Ishikawa (cell line): ENCODE measurements at regions not wholly inside any gene's neighbourhood (a gene's known extent, or its start where the extent isn't known, plus 50 kb on each side); places are given as distances from the start of the nearest gene placed in this dataset.

Experiments used
- CEBPB ChIP-seq: IDR thresholded peaks from 2 replicates; pipeline ENCODE4 v1.6.1; 2012
- CREB1 ChIP-seq: IDR thresholded peaks from 2 replicates; pipeline ENCODE4 v1.6.1; 2012; ENCODE audit warnings: low read depth
- EGR1 ChIP-seq: IDR thresholded peaks from 2 replicates; pipeline ENCODE4 v1.6.1; 2012
- EP300 ChIP-seq: IDR thresholded peaks from 2 replicates; pipeline ENCODE4 v1.6.1; 2012; ENCODE audit warnings: borderline replicate concordance
- FOXM1 ChIP-seq: IDR thresholded peaks from 2 replicates; pipeline ENCODE4 v1.6.1; 2012; ENCODE audit warnings: low read depth, borderline replicate concordance
- MAX ChIP-seq: IDR thresholded peaks from 2 replicates; pipeline ENCODE4 v1.6.1; 2012
- NFIC ChIP-seq: IDR thresholded peaks from 2 replicates; pipeline ENCODE4 v1.6.1; 2012
- RAD21 ChIP-seq: IDR thresholded peaks from 2 replicates; pipeline ENCODE4 v1.6.1; 2012; ENCODE audit warnings: low read depth
- TAF1 ChIP-seq: IDR thresholded peaks from 2 replicates; pipeline ENCODE4 v1.6.1; 2012; ENCODE audit warnings: low read depth, mild to moderate bottlenecking
- TCF12 ChIP-seq: IDR thresholded peaks from 2 replicates; pipeline ENCODE4 v1.6.1; 2012; ENCODE audit warnings: low read depth
- TEAD4 ChIP-seq: IDR thresholded peaks from 2 replicates; pipeline ENCODE4 v1.6.1; 2012
- USF1 ChIP-seq: IDR thresholded peaks from 2 replicates; pipeline ENCODE4 v1.6.1; 2012
- YY1 ChIP-seq: IDR thresholded peaks from 2 replicates; pipeline ENCODE4 v1.6.1; 2012; ENCODE audit warnings: low read depth
- ZBTB7A ChIP-seq: IDR thresholded peaks from 2 replicates; pipeline ENCODE4 v1.6.1; 2012; ENCODE audit warnings: low read depth
- TF ChIP-seq, protein P1 (sequence below): IDR thresholded peaks from 2 replicates; pipeline ENCODE4 v1.6.1; 2012; ENCODE audit warnings: low read depth, mild to moderate bottlenecking

DNA sequence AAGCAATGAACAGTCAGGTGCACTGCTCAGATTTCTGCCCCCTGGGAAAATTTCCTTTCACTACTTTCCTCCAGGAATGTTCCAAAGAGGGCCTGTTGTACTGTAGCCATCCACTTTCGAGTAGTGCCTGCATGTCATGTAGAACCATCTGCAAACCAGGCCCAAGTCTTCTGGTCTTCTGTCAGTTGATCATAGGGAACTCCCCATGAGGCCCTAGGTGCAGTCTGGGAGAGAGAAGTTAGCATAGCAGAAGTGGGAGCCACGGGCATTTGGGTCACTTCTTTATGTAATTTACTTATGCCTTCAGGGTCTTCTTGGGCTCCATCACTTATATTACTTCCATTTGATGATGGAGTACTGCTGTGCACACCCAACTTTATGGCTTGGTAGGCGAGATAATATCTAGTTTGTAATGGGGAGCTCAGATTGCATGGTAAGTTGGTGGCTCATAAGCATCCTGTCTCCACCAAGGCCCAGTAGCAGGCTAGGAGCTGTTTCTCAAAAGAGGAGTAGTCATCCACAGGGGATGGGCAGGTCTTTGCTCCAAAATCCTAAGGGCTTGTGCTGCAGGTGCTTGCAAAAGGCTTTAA lies 151.4 kb downstream of the NFKBIZ start:
- TF ChIP-seq, protein P1, sequence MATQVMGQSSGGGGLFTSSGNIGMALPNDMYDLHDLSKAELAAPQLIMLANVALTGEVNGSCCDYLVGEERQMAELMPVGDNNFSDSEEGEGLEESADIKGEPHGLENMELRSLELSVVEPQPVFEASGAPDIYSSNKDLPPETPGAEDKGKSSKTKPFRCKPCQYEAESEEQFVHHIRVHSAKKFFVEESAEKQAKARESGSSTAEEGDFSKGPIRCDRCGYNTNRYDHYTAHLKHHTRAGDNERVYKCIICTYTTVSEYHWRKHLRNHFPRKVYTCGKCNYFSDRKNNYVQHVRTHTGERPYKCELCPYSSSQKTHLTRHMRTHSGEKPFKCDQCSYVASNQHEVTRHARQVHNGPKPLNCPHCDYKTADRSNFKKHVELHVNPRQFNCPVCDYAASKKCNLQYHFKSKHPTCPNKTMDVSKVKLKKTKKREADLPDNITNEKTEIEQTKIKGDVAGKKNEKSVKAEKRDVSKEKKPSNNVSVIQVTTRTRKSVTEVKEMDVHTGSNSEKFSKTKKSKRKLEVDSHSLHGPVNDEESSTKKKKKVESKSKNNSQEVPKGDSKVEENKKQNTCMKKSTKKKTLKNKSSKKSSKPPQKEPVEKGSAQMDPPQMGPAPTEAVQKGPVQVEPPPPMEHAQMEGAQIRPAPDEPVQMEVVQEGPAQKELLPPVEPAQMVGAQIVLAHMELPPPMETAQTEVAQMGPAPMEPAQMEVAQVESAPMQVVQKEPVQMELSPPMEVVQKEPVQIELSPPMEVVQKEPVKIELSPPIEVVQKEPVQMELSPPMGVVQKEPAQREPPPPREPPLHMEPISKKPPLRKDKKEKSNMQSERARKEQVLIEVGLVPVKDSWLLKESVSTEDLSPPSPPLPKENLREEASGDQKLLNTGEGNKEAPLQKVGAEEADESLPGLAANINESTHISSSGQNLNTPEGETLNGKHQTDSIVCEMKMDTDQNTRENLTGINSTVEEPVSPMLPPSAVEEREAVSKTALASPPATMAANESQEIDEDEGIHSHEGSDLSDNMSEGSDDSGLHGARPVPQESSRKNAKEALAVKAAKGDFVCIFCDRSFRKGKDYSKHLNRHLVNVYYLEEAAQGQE: no peak
- TF ChIP-seq TCF12 (no peak), CEBPB (no peak), CREB1 (no peak), NFIC (no peak), TEAD4 (no peak), EGR1 (no peak), MAX (no peak), YY1 (no peak), USF1 (no peak), FOXM1 (no peak), ZBTB7A (no peak), EP300 (no peak)

DNA sequence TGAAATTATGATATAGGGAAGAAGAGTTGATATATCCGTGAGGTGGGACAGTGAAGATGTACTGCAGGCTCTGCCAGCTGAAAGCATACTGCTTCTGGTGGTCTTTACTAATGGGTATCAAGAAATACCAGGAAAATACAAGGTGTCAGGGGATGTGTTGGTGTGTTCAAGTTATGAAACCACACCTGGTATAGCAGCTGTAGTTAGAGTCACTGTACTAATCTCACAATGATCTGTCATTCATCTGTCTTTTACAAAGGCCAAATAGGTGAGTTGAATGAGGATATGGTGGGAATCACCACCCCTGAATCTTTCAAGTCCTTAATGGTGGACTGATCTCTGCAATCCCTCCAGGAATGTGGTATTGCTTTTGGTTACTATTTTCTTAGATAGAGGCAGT lies 152.7 kb downstream of the NFKBIZ start:
- TF ChIP-seq FOXM1 (no peak), CREB1 (no peak), EGR1 (no peak), USF1 (no peak), EP300 (no peak), YY1 (no peak)
- TF ChIP-seq, protein P1: no peak

- TF ChIP-seq EGR1 (no peak), YY1 (no peak), EP300 (no peak), TEAD4 (no peak), TAF1 (no peak), MAX (no peak)
Measured at GRCh38 chr3:102004561-102004960, 155.2 kb downstream of the NFKBIZ start.

DNA sequence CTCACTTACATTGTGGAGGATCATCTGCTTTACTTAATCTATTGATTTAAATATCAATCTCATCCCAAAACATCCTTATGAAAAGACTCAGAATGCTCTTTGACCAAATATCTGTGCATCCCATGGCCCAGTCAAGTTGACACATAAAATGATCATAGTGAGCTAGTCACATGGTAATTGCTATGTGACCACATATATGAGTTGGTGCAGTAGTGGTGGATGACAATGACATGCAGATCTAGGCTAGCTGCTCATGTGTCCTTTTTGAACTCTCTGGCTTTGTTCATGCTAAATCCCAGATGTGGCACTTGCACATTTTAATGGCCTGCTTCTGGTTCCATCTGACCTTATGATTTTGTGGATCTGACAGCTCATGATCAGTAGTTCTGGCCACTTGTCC lies 156.2 kb downstream of the NFKBIZ start:
- no peak for TF ChIP-seq FOXM1
- TF ChIP-seq MAX: no peak
- TF ChIP-seq TAF1: no peak
- TF ChIP-seq YY1: no peak
- TF ChIP-seq EGR1: no peak

- TF ChIP-seq NFIC (peak; percentile 36; the same call in 1 of the 2 replicates), EP300 (no peak)
Measured at GRCh38 chr3:102006812-102007485, 157.6 kb downstream of the NFKBIZ start.

DNA sequence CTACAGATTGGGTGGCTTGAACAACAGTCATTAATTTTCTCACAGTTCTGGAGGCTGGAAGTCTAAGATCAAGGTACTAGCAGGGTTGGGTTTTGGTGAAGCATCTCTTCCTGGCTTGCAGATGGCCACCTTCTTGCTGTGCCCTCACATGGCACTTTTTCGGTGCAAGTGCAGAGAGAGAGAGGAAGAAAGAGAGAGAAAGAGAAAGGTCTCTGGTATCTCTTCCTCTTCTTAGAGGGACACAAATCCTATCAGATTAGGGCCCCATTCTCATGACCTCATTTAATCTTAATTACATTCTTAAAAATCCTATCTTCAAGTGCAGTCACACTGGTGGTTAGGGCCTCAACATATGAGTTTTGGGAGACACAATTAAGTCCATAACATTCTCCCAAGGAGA lies 167.1 kb downstream of the NFKBIZ start:
- TF ChIP-seq EP300: no peak
- no peak for TF ChIP-seq NFIC
- no peak for TF ChIP-seq TCF12
- TF ChIP-seq USF1: no peak
- no peak for TF ChIP-seq TAF1
- no peak for TF ChIP-seq CEBPB
- TF ChIP-seq FOXM1: no peak
- TF ChIP-seq EGR1: no peak
- TF ChIP-seq MAX: no peak
- TF ChIP-seq ZBTB7A: no peak
- TF ChIP-seq, protein P1: no peak
- no peak for TF ChIP-seq YY1
- no peak for TF ChIP-seq TEAD4
- no peak for TF ChIP-seq CREB1
- TF ChIP-seq RAD21: no peak
